ENCODE measurements at regions not wholly inside any gene's neighbourhood (a gene's known extent, or its start where the extent isn't known, plus 50 kb on each side); places are given as distances from the start of the nearest gene placed in this dataset.

- DNase-seq = no peak
Measured at GRCh38 chr18:73917046-73917445, 230.6 kb downstream of the FBXO15 start.

GRCh38 chr18:73913505-73913904, 234.1 kb downstream of the FBXO15 start:
- DNase-seq = no peak

GRCh38 chr18:73908323-73908722, 239.3 kb downstream of the FBXO15 start:
- no peak for DNase-seq

GRCh38 chr18:73901566-73901965, 246.1 kb downstream of the FBXO15 start:
- DNase-seq = no peak

GRCh38 chr18:73901151-73901550, 246.5 kb downstream of the FBXO15 start:
- DNase-seq = no peak

DNA sequence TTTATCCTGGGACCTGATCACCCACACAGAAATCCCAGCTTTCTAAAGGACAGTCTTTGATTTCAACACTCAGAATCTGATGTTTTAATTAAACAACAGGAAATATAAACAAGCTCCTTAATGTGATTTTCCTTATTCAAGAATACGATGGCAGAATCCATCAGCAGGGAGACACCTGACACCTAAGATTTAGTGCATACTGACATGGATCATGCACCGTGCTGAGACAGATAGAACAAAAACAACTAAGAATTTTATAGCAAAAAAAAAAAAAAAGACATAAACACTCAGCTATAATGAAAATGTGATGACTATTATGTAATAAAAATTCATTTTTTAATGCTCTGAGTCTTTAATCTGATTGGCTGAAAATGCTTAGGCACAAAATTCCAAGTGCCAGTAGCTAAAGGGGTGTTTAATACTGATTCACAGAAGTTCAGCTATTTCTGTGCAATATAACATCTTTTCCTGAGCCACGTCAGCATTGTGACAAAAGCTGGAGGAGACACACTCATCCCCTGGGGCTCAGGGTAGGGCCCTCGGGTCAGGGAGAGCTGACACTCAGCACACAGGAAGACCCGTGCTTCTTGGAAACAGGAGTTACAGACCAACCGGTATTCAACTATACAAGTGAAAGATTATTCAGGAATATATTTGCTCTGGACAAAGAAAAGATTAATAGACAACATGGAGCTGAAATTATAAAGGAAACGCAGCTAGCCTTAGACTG, 247.4 kb downstream of the FBXO15 start:
- DNase-seq = no peak

DNA sequence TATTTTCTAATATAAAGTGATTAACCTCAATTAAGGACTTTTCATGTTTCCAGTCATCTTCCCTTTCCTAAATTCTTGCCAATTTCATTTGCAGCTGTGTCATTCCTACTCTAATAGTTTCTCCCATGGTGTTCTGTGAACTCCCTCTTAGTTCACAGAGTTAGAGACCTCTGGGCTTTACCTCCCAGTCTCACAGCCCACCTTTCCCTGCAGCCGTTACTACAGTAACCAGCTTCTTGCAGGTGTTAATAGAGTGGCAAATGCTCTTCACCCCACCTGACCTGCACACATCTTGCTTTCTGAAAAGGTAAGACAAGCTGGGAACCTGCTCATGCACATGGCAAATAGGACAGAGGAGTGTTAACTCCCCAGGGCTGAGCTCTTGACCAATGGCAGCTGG, 250.1 kb downstream of the FBXO15 start:
- no peak for DNase-seq

GRCh38 chr18:73896685-73897084, 250.9 kb downstream of the FBXO15 start:
- DNase-seq = no peak

GRCh38 chr18:73895701-73896100, 251.9 kb downstream of the FBXO15 start:
- DNase-seq = no peak

DNA sequence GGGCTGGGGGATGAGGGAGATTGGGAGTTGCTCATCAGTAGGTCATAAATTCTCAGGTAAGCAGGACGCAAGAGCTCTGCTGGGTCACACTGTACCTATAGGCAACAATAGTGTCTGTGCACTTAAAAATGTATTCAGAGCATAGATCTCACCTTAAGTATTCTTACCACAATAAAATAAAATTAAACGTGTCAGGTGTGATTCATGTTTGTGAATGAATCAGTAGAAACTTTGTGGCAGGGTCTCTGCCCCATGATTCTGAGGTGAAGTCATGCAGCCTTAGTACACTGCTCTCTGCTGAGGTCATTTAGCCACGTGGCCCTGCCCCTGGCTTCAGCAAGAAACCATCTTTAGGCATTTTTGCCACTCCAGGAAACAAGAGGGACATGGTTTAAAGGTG, 253.8 kb downstream of the FBXO15 start:
- DNase-seq = no peak

DNA sequence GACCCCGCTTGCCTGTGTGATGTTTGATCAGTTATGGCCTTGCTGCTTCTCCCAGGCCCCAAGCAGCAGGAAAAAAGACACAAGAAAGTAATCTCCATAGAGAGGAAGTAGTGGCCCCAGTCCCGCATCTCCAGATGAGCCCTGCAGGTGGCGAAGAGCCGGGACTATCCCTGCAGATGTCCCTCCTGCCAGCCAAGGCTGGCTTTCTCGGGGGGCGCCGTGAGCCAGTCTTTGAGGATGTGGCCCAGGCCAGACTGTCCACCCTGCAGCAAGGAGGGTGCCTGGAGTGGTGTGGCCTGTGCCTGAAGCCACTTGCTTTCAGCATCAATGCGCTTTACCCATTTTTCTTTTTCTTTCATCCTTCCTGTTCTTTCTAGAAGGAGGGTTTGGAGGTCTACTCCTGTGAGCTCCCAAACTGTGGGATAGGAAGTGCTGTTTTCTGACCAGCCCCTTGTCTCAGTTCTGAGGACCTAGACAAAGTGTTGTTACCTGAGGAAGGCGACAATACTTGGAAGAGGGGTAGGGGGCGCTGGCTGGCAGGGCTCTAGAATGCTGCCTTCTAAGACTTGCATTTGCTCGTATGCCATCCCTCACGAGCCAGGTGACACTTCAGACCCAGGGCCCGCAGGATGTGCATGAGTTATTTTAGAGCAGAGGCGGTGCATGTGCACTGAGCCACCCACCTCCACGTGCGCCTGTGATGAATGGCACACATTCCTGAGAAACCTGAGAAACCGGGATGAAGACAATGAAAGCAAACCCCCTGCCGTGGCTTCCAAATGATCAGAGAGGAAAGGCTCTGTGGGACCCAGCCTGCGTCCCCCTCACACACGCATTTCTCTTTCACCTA, 255.8 kb downstream of the FBXO15 start:
- DNase-seq = no peak

GRCh38 chr18:73888565-73888964, 259.1 kb downstream of the FBXO15 start:
- DNase-seq = no peak

- DNase-seq = no peak
Measured at GRCh38 chr18:73887801-73888200, 259.8 kb downstream of the FBXO15 start.

DNA sequence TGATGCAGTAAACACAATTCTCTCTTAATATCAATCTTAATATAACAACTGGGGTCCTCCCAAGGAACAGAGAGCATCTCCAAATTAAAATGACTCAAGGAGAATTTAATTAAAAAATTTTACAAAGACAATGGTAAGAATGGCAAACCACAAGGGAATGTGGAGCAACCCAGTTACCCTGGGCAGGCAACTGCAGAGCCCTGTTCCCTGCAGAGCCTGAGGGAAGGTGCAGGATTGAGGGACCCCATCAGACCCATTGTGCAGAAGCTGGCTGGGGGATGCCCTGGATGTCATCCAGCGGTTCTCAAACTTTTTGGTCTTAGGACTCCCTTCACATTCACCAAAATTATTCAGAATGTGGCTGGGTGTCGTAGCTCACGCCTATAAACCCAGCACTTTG, 262.8 kb downstream of the FBXO15 start:
- no peak for DNase-seq

- no peak for DNase-seq
Measured at GRCh38 chr18:73881396-73881917, 266.2 kb downstream of the FBXO15 start.

DNA sequence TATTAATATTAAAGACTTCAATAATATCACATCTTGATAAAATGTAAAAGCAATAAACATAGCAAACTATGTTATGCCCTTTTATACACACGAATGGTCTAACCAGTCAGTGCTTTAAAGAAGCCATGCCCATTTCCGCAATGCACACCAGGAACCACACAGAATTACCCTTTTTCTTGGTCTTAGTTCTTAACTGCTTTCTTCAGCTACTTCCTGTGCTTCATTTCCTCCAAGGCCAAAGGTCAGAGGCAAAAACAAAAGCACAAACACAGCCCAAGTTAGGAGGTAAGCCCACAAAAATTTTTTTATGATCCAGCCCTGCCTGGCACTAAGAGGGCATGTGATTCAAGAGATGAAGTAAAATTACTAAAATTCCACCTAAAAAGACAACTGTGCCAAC, 267.2 kb downstream of the FBXO15 start:
- no peak for DNase-seq

DNA sequence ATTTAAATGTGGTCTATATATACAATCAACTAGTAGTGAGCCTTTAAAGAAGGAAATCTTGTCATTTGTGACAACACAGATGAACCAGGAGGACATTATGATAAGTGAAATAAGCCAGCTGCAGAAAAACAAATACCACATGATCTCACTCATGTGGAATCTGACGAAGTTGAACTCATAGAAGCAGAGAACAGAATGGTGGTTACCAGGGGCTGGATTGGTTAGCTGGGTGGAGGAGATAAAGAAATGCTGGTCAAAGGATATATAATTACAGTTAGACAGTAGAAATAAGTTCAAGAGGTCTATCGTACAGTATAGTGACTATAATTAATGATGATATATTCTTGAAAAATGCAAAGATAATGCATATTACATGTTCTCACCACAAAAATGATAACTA, 267.9 kb downstream of the FBXO15 start:
- no peak for DNase-seq

DNA sequence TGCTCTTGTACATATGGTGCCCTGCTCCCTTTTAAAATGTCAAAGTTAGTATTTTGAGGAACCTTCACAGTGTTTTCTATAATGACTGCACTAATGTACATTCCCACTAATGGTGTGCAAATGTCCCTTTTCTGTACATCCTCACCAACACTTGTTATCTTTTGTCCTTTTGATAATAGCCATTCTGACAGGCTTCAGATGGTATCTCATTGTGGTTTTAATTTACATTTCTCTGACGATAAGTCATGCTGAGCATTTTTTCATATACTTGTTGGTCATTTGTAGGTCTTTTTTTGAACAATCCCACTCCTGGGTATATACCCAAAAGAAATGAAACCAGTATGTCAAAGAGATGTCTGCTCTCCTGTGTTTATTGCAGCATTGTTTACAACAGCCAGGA, 268.3 kb downstream of the FBXO15 start:
- DNase-seq = no peak

- DNase-seq = no peak
Measured at GRCh38 chr18:73869182-73869581, 278.5 kb downstream of the FBXO15 start.

DNA sequence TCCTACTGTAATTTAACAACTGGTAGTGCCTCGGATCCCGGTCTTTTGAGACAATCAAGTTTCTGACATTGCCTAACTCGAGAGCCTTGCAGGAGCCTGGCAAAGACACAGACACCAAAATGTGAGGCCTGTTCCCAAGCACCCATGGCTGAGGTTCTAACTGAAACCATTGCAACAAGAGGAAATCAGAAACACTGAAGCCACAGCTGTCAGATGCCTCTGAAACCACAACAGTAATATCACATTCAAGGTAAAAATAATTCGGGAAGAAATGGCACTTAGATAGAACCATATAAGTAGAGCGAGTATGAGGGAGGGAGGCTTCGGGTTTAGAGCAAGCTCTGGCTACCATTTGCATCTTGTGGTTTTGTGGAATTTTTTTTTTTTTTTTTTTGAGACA, 285.9 kb downstream of the FBXO15 start:
- DNase-seq = no peak

- DNase-seq = no peak
Measured at GRCh38 chr18:73859837-73860397, 287.7 kb downstream of the FBXO15 start.

DNA sequence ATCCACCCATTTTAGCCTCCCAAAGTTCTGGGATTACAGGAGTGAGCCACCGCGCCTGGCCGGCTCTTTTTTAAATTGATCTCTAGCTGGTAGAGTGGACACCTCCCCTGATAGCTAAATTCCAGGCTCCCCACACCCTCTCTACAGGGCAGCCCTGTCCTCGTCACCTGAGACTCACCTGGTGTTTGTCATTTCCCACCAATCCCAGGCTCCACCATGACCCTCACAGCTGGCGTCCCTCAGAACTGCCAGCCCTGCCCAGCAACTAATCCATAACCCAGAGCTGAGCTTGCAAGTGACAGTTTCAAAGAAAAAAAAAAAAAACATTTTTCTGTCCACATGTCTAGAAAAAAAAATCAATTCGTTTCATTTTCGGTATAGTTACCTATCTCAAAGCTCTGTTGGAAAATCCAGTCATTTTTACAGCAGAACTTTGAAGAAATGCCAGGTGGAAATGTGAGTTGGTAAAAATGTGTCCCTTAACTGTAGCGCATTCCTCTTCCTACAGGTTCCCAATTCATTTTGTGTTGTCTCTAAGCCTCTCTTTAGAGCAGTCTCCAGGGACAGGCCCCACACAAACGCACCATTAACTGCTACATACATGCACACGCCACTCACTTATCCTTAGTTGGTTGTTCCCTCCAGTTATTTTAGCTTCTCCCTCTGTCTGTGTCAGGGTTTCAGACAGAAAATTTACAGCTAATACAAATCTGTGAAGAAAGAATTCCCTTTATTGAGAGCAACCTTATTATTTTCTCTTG, 294.7 kb downstream of the FBXO15 start:
- no peak for DNase-seq

GRCh38 chr18:73850782-73851181, 296.9 kb downstream of the FBXO15 start:
- no peak for DNase-seq

Measured in hematopoietic multipotent progenitor cell treated with erythropoietin and hydrocortisone succinate and interleukin-3 and kit ligand, for 8 days (in vitro differentiated cells).